GM18858 (cell line): ENCODE measurements at regions not wholly inside any gene's neighbourhood (a gene's known extent, or its start where the extent isn't known, plus 50 kb on each side); places are given as distances from the start of the nearest gene placed in this dataset.

ENCODE experiments used
- ATAC-seq: cut with Tn5 transposase; IDR thresholded peaks from one replicate; pipeline ENCODE4 v1.9.1; 2021; ENCODE audit not compliant: unreplicated experiment

GRCh38 chr9:81393985-81394811, 295.1 kb downstream of the TLE1 start:
- ATAC-seq = no peak

GRCh38 chr9:81391457-81391825, 297.9 kb downstream of the TLE1 start:
- ATAC-seq = no peak

- no peak for ATAC-seq
These were observed 298.4 kb downstream of the TLE1 start for GRCh38 chr9:81390792-81391456.

- ATAC-seq = no peak
These were observed 299.8 kb downstream of the TLE1 start for GRCh38 chr9:81389569-81389993.

DNA sequence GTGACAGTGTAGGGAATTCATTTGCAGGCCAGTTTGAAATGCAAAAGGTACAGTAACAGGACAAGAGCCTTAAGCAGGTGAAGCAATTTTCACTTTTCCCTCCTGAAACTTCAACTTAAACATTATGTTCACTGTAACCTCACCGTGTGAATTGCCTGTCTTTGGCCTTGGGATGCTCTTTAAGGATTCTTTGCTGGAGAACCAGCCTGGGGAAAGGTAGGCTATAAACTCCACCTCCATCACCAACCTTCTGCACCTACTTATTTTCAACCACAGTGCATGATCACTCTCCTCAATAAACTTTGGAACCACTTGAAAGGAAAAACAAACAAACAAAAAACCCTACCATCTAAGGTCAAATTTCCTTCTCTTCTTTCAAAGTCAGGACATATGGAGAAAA, 300.5 kb downstream of the TLE1 start:
- ATAC-seq = no peak

DNA sequence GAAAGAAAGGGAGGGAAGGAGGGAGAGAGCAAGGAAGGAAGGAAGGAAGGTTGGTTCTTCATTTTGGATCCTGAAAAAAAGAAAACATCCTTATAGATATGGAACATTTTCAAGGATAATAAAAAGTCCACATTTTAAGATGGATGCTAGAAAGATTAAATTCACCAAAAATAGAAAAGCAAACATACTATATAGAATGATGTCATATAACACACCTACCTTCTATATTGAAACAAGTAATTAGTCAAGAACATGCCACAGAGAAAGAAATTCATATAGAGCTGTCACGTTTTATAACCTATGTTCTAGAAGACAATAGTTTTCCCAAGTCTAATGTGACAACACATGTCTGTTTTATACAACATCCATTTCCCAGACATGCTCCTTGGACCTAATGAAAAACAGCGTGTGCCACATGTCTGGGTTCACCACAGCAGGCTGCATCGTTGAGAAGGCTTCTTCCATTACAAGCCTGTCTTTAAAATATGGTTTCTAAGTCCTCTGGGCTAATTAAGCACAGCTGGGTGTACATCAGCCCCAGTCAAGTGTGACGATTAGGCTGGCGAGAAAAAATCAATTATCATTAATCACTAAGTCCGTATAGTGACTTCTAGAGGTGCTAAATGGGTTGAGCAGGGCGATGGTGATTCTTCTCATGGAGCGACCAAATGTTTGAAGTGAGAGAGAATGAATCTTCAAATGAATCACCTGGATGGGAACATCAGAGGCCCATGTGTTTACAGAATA, 301.8 kb downstream of the TLE1 start:
- ATAC-seq = no peak

DNA sequence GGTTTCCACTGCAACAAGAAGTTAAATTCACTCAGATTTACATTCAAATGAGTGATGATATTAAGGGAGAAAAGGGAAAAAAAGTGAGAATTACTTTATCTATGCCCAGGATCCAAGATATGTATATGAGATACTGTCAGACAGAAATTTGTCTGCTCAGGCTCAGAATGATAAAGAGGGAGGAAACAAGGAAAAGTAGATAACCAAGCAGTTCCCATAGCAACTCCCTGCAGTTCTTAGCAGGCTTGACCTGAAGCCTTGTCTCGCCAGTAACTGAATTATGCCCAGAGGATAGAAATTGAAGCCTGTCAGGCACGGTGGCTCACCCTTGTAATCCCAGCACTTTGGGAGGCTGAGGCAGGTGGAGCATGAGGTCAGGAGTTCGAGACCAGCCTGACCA, 304.4 kb downstream of the TLE1 start:
- no peak for ATAC-seq

GRCh38 chr9:81382281-81382680, 307.1 kb downstream of the TLE1 start:
- no peak for ATAC-seq

GRCh38 chr9:81381694-81382093, 307.7 kb downstream of the TLE1 start:
- no peak for ATAC-seq

DNA sequence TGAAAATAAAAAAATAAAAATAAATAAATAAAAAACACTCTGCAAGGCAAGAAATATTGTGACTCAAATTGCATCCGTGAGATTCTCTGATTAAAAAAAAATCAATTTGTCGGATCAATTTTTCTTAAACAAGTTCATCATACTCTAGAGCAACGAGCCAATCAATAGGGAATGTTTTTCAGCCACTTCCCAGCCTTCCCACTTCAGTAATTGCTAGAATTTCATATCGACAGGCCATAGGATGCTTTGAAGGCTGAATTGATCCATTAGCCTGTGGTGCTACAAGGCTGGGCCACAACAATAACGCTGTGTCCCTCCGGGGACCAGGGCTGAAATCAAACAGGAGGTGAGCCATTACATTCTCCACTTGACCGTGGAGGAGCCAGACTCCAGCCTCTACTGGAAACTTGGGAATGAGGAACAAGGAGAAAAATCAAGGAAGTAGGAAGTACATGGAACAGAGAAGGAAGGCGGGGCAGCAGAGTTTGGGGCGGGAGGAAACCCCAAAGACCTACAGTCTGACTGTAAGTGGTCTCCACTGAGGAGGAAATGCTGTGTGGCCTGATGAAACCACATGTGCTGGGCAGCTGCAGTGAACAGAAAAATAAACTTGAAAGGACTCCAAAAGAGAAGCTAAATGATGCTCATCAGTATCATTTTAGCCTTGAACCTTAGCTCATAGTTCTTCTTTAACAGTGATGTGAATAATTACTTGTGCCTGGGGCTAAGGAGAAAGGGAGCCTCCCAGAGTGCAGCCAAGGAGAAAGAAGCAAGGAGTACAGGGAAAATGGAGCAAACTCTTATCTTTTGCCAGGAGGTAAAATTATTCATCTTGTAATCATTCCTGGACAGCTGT, 308.6 kb downstream of the TLE1 start:
- ATAC-seq = no peak

GRCh38 chr9:81379655-81380054, 309.7 kb downstream of the TLE1 start:
- no peak for ATAC-seq

- ATAC-seq = no peak
These were observed 311.4 kb downstream of the TLE1 start for GRCh38 chr9:81377921-81378320.

DNA sequence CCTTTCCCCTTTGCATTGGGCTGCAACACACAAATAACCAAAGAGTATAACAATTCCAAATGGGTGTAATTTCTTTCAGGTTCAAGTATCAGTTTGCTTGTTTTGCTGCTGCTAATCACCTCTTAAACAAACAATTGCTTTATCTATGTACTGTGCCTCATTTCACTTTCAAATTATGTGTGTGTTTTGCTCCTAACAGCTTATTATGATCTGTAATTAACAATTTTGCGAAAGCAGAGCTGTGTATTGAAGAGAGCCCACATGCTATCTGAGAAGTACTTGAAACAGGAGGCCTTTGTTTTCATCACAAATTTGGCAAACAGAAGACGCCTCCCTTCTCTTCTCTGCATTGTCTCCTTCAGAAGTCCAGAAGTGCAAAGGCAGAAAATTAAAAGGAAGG, 312.0 kb downstream of the TLE1 start:
- ATAC-seq = no peak

DNA sequence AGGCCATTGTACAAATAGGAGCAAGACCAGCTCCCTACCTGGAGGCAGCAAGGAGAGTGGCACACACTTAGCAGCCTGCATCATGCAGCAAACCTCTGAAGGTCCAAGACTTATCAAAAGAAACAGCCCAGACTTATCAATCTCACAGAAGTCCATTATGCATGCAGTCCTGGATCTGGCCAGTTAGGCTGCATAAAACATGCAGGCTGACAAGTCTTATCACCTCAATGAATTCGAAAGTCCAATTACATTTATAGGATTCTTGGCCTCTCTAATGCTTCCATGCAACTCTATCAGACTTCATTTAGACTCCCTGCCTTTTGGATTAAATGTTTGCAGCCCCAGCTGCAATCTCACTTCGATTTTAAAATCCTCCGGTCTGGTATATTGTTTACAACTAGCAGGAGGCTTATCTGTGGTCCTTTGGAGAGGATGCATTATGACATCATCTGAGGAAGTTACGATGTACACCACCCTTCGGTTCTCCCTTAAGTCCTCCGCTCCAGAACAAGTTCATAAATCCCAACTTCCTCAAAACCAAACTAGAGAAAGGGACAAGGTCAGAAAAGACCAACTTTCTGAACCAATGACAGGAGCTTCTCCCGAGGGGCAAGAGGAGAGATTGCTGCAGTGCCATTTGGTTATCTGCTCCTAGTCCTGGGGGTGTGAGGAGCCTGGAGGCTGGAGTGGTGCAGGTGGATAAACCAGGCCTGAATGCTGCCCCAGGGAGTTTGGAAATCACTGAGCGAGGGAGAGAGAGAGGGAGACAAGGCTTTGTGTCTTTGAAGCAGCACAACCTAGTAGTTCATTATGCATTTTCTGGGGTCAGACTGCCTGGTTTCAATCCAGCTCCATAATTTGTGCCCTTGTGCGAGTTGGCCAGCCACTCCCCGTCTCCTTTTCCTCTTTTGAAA, 313.9 kb downstream of the TLE1 start:
- no peak for ATAC-seq

DNA sequence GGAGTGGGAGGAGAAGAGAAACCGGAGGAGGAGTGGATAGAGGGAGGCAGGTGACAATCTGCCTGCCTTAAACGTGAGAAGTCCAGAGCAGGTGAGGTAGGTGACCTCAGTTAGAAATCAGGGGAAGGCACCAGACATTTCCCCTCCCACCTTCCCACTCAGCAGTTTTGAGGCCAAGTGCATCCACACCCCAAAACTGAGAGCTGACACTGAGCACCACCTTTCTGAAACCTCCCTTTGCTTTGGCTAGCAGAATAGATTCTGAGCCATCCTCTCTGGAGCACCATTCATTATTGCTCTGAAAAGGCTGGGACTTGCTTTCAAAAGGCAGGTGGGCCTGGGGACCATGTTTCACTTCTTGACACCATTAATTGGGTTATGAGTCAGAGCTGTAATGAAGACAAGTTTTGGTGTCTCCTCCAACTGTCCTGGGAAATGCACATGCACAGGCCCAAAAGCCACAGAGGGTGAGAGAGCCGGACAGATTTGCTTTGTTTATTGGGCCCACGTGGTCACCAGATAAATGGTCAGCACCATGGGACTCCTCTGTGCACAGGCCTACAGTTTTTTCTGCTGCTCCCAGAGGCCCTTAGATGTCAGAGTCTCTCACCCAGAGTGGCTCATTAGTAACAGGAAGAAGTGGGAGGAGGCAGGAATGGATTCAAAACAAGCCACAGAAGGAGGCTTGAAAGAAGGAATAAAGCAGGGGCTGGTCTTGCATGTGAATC, 314.7 kb downstream of the TLE1 start:
- ATAC-seq = no peak

GRCh38 chr9:81373294-81373693, 316.1 kb downstream of the TLE1 start:
- no peak for ATAC-seq

- ATAC-seq = no peak
These were observed 316.6 kb downstream of the TLE1 start for GRCh38 chr9:81372628-81373191.

DNA sequence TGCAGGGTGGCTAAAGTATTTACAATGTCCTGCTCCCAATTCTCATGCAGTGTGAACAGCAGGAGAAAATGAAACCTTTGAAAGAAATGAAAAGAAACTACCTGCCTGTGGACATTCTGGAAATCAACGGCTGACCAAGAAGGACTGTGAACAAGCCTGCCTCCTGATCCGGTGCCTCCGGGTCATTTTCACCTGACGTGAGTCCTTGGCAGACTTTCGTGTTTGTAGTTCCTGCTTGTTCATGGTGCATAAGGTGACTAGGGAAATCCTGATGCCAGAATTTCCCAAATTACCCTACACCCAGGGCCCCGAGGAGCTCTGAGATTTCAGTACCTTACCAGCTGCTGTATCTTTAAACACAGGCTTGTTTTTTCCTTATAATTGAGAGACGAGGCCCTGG, 317.5 kb downstream of the TLE1 start:
- ATAC-seq = no peak

DNA sequence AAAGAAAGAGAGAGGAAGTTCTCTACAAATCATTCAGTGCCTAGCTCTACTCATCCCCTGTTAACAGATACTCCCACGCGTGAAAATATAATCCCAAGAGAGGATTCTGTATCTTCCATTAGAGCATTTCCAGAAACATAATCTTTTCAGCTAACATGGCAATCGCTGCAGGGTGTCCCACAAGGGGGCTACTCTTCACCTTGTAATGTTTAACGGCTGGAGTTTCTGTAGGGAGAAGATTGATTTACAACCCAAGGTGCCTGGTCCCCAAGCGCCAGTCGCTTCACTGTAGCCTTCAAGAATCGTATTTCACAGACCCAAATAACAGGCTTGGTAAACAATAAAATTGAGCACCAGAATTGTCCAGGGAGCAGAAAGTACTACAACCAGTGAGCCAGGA, 318.7 kb downstream of the TLE1 start:
- no peak for ATAC-seq
